Smooth muscle cell (in vitro differentiated cells): ENCODE measurements at regions not wholly inside any gene's neighbourhood (a gene's known extent, or its start where the extent isn't known, plus 50 kb on each side); places are given as distances from the start of the nearest gene placed in this dataset.

ENCODE experiments used
- DNase-seq: peaks from one replicate; lab custom pipeline; 2025; ENCODE audit not compliant: unreplicated experiment; lab: John Stamatoyannopoulos, UW
- H2AFZ ChIP-seq: fragments of 200-600 bp; sonication (generic); 2 replicates; pipeline ENCODE4 v1.6.0; 2016; ENCODE audit warnings: antibody characterized with exemption, low read depth, mild to moderate bottlenecking
- H3F3A ChIP-seq: fragments of 200-600 bp; sonication (generic); 2 replicates; pipeline ENCODE4 v1.6.0; 2017; ENCODE audit warnings: antibody characterized with exemption, low read depth
- H3K27ac ChIP-seq: fragments of 200-600 bp; sonication (generic); 2 replicates; pipeline ENCODE4 v1.5.1; 2016; ENCODE audit warnings: low read depth, mild to moderate bottlenecking
- H3K27me3 ChIP-seq: fragments of 200-600 bp; sonication (generic); 2 replicates; pipeline ENCODE4 v1.6.1; 2016; ENCODE audit warnings: low read depth, mild to moderate bottlenecking
- H3K36me3 ChIP-seq: fragments of 200-600 bp; sonication (generic); 2 replicates; pipeline ENCODE4 v1.5.1; 2016; ENCODE audit warnings: low read depth
- H3K4me1 ChIP-seq: fragments of 200-600 bp; sonication (generic); 2 replicates; pipeline ENCODE4 v1.5.1; 2016; ENCODE audit warnings: low read depth
- H3K4me2 ChIP-seq: fragments of 200-600 bp; sonication (generic); 2 replicates; pipeline ENCODE4 v1.6.0; 2016; ENCODE audit warnings: mild to moderate bottlenecking
- H3K4me3 ChIP-seq: fragments of 200-600 bp; sonication (generic); 2 replicates; pipeline ENCODE4 v1.5.1; 2016; ENCODE audit warnings: mild to moderate bottlenecking
- H3K79me2 ChIP-seq: fragments of 200-600 bp; sonication (generic); 2 replicates; pipeline ENCODE4 v1.6.0; 2016; ENCODE audit warnings: low read depth, mild to moderate bottlenecking
- H3K9ac ChIP-seq: fragments of 200-600 bp; sonication (generic); 2 replicates; pipeline ENCODE4 v1.6.0; 2016; ENCODE audit warnings: low read depth
- H3K9me3 ChIP-seq: fragments of 200-600 bp; sonication (generic); replicated peaks from 2 replicates; pipeline ENCODE4 v1.5.1; 2016; ENCODE audit warnings: low read depth
- H4K20me1 ChIP-seq: fragments of 200-600 bp; sonication (generic); 2 replicates; pipeline ENCODE4 v1.6.0; 2016; ENCODE audit warnings: low read depth
- CTCF ChIP-seq: fragments of 200-600 bp; sonication (generic); IDR thresholded peaks from 2 replicates; pipeline ENCODE4 v1.5.1; 2017; ENCODE audit warnings: borderline replicate concordance, mild to moderate bottlenecking, antibody characterized with exemption; ENCODE audit not compliant: insufficient read depth, poor library complexity, severe bottlenecking
- WGBS: methylation state at CpG from one replicate; pipeline ENCODE4 v1.1.7; 2016; ENCODE audit warnings: low lambda C conversion rate; 5-methylcytosine and 5-hydroxymethylcytosine counted together

GRCh38 chr5:62964428-62964827 lies 385.8 kb downstream of the LRRC70 start:
- Histone ChIP-seq H3K27ac (no peak overlapping the region), H3K4me3 (no peak overlapping the region), H4K20me1 (no peaks in the 10 kb centered on the region), H2AFZ (no peak overlapping the region), H3K27me3 (no peaks in the 10 kb centered on the region), H3K36me3 (no peaks in the 10 kb centered on the region), H3K9me3 (peaks cover 6% of the 10 kb centered on the region), H3K4me2 (no peak overlapping the region), H3F3A (no peaks in the 10 kb centered on the region), H3K9ac (no peak overlapping the region), H3K79me2 (no peaks in the 10 kb centered on the region), H3K4me1 (no peaks in the 10 kb centered on the region)
- no peak for TF ChIP-seq CTCF
- no peak for DNase-seq

- H3K9me3 ChIP-seq = peaks cover 6% of the 10 kb centered on the region
- no peak overlapping the region for H3K4me2 ChIP-seq
- H3K9ac ChIP-seq = no peak overlapping the region
- no peak for TF ChIP-seq CTCF
- H3K79me2 ChIP-seq = no peaks in the 10 kb centered on the region
- no peak overlapping the region for H3K27ac ChIP-seq
- H3K36me3 ChIP-seq = no peaks in the 10 kb centered on the region
- H3K27me3 ChIP-seq = no peaks in the 10 kb centered on the region
- WGBS = 90% methylated on average over 2 of the region's 2 CpGs
- no peak overlapping the region for H3K4me3 ChIP-seq
- no peak for DNase-seq
- no peaks in the 10 kb centered on the region for H3K4me1 ChIP-seq
- no peaks in the 10 kb centered on the region for H3F3A ChIP-seq
- H2AFZ ChIP-seq = no peak overlapping the region
- H4K20me1 ChIP-seq = no peaks in the 10 kb centered on the region
Observed at GRCh38 chr5:62960781-62961180, 382.2 kb downstream of the LRRC70 start.

- no peak overlapping the region for H3K4me3 ChIP-seq
- WGBS = 90% methylated on average over 2 of the region's 2 CpGs
- H3K9me3 ChIP-seq = no peaks in the 10 kb centered on the region
- TF ChIP-seq CTCF = no peak
- H3K9ac ChIP-seq = no peak overlapping the region
- no peaks in the 10 kb centered on the region for H3K4me1 ChIP-seq
- H3K27ac ChIP-seq = no peak overlapping the region
- no peak for DNase-seq
- no peak overlapping the region for H3K4me2 ChIP-seq
- H3K79me2 ChIP-seq = no peaks in the 10 kb centered on the region
- no peaks in the 10 kb centered on the region for H3K27me3 ChIP-seq
- no peaks in the 10 kb centered on the region for H3F3A ChIP-seq
- no peaks in the 10 kb centered on the region for H4K20me1 ChIP-seq
- no peaks in the 10 kb centered on the region for H3K36me3 ChIP-seq
- H2AFZ ChIP-seq = no peak overlapping the region
Observed at GRCh38 chr5:62956597-62956996, 378.0 kb downstream of the LRRC70 start.

- H3K4me1 ChIP-seq = no peaks in the 10 kb centered on the region
- H3K27me3 ChIP-seq = no peaks in the 10 kb centered on the region
- DNase-seq = no peak
- no peaks in the 10 kb centered on the region for H4K20me1 ChIP-seq
- H3K4me2 ChIP-seq = no peak overlapping the region
- WGBS = 97% methylated on average over 2 of the region's 2 CpGs
- TF ChIP-seq CTCF = no peak
- no peaks in the 10 kb centered on the region for H3K36me3 ChIP-seq
- no peak overlapping the region for H3K27ac ChIP-seq
- H3K9ac ChIP-seq = no peak overlapping the region
- H3K9me3 ChIP-seq = no peaks in the 10 kb centered on the region
- no peak overlapping the region for H3K4me3 ChIP-seq
- H3F3A ChIP-seq = no peaks in the 10 kb centered on the region
- H2AFZ ChIP-seq = no peak overlapping the region
- H3K79me2 ChIP-seq = no peaks in the 10 kb centered on the region
Observed at GRCh38 chr5:62954578-62954977, 376.0 kb downstream of the LRRC70 start.
